Mononuclear cell (primary cell): ENCODE measurements at regions not wholly inside any gene's neighbourhood (a gene's known extent, or its start where the extent isn't known, plus 50 kb on each side); places are given as distances from the start of the nearest gene placed in this dataset.

Experiments
- H3K27me3 ChIP-seq: 2 replicates; pipeline ENCODE4 v1.6.0; 2011; ENCODE audit warnings: low read length, control low read depth; ENCODE audit not compliant: insufficient read depth
- H3K4me1 ChIP-seq: 2 replicates; pipeline ENCODE4 v1.5.1; 2011; ENCODE audit warnings: mild to moderate bottlenecking, low read length, control low read depth; ENCODE audit not compliant: insufficient read depth
- H3K4me3 ChIP-seq: 2 replicates; pipeline ENCODE4 v1.5.1; 2011; ENCODE audit warnings: mild to moderate bottlenecking, low read length, moderate library complexity
- H3K9me3 ChIP-seq: 2 replicates; pipeline ENCODE4 v1.5.1; 2011; ENCODE audit warnings: low read depth, mild to moderate bottlenecking, control low read depth, low read length

DNA sequence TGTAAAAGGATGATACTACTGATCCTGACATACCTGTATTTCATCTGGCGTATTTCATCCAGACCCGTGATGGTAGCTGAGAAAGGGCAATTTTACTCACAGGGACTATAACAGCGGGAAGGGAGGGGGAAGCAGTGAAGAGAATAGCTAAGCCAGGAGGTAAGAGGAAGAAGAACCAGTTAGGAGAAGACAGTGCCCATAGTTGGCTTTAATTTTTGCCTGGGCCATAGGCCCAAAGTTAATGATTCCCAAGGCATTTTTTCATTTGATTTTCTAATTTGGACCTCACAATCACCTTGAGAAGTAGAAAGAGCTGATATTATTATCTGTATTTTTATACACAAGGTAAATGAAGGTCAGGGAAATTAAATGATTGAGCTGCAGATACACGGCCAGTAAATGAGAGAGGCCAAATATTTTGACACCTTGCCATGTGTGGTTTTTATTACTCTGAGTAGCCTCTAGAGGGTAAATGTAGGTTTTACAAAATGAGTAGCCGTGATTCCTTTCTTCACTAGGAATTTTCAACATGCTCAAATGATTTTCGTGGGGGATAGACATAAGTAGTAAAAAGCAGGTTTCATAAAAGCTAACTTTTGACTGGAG lies 382.2 kb downstream of the FUT8 start:
- no peaks in the 10 kb centered on the region for H3K4me1 ChIP-seq
- H3K4me3 ChIP-seq: no peak overlapping the region
- H3K27me3 ChIP-seq: no peaks in the 10 kb centered on the region
- no peaks in the 10 kb centered on the region for H3K9me3 ChIP-seq

DNA sequence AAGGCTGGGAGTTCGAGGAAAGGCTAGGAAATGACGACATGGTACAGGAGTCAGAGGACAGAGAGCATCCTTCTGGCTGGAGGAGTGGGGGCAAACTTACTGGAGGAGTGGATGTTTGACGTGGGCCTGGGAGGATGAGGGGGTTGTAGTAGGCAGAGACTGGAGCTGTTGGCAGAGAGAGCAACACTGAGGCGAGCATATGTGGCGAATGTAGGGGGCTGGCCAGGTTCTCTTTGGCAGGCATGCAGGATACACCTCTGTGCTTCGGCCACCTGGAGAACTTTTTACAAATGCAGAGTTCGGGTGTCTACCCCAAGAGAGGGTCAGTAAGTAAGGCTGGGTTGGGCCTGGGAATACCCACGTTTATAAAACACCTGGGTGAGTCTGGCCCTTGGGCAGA lies 385.7 kb downstream of the FUT8 start:
- no peaks in the 10 kb centered on the region for H3K4me1 ChIP-seq
- no peak overlapping the region for H3K4me3 ChIP-seq
- H3K9me3 ChIP-seq: no peaks in the 10 kb centered on the region
- H3K27me3 ChIP-seq: no peaks in the 10 kb centered on the region

DNA sequence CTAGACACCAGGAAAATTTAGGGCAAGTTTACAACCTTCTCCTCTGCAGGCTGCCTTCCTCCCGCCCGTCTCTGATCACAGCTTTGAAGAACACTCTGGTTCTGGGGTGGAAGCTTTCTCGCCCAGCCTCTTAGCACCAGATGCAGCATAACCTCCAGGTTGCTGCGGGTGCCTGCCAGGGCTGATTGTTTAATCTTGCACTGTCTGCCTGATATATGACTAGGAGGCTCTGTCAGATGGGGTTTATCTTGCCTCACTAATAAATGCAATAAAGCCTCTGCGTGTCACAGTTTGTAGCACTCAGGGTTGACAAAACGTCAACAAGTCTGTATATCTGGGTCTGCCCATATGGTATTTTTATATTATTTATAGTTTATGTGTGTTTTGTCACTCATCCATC lies 388.2 kb downstream of the FUT8 start:
- Histone ChIP-seq H3K4me1 (no peaks in the 10 kb centered on the region), H3K27me3 (no peaks in the 10 kb centered on the region), H3K4me3 (no peak overlapping the region), H3K9me3 (no peaks in the 10 kb centered on the region)

DNA sequence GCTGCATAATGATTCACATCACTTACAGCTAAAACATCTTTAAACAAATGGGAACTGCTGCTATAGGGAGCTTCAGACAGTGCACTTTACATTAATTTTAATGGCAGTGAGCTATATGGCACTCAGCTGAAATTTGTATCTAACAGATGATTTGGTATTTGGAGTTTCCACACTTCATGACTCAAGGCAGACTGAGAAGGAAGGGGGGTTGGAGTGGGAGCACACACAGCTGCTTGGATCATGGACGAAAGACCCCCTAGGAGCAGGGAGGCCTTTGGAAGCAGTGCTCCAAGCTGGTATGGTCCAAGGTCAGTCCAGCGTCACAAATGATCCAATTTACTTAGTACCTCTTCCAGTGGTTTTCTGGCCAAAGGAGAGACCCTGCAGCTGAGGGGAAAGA lies 389.7 kb downstream of the FUT8 start:
- Histone ChIP-seq H3K9me3 (no peaks in the 10 kb centered on the region), H3K4me1 (no peaks in the 10 kb centered on the region), H3K4me3 (no peak overlapping the region), H3K27me3 (no peaks in the 10 kb centered on the region)

DNA sequence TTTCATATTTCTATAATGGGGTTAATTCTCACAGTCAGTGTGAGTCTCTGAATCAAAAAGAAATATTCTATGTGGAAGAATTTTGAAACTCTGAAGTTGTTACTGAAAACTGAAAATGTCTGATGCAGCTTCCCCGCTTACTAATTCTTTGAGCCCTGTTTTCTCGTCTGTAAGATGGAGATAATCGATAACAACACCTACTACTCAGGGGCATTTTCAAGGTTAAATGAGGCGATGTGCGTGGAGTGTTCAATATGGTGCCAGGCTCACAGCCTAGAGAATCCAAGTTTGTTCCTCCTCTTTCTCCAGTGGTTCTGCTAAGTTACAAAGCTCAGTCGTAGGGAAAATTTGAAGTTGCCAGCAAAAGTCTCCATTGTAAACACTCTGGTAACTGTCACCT lies 391.4 kb downstream of the FUT8 start:
- Histone ChIP-seq H3K27me3 (no peaks in the 10 kb centered on the region), H3K4me1 (no peaks in the 10 kb centered on the region), H3K9me3 (no peaks in the 10 kb centered on the region), H3K4me3 (no peak overlapping the region)

DNA sequence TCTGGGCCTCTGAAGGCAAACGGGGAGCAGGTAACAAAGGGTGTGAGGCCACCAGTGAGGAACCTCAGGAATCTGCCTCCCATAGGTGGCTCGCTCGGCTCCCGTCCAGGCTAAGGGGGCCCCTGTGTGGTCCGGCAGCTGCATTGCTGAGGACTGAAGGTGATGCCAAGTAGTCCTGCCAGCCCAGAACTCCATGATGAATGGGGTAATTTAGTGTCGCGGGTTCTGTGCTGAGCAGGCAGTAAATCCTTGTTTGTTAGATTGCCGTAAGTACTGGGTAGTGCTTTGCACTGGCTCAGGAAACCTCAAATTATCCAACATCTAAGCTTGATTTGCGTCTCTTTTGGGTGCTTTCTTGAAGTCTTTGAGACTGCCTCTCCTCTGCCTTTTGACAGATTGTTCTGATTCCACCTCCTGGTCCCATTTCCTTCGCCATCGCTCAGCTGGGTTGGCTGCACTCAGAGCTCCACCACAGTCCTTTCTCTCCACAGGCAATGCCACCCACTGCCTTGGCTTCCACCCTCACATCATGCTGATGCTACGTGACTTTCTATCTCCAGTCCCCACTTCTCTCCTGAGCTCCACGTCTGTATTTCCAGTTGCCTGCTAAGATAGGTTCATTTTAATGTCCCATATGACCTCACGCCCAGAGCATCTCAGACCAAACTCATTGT lies 392.0 kb downstream of the FUT8 start:
- no peaks in the 10 kb centered on the region for H3K4me1 ChIP-seq

DNA sequence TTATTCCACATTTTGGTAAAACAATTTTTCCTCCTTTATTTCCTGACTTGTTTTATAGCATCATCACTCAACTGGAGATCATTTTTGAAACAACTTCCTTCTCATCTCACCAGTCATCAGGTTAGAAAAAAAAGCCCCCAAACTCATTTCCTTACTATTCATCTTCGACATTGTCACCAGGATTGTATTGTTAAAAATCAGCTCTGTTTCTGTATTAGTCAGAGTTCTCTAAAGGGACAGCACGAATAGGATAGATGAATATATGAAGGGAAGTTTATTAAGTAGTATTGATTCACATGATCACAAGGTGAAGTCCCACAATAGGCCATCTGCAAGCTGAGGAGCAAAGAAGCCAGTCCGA lies 392.6 kb downstream of the FUT8 start:
- H3K9me3 ChIP-seq: no peaks in the 10 kb centered on the region
- H3K4me1 ChIP-seq: no peaks in the 10 kb centered on the region
- H3K4me3 ChIP-seq: no peak overlapping the region
- no peaks in the 10 kb centered on the region for H3K27me3 ChIP-seq

More for the DNA sequence above, 392.0 kb downstream of the FUT8 start:
- no peak overlapping the region for H3K4me3 ChIP-seq
- H3K9me3 ChIP-seq: no peaks in the 10 kb centered on the region
- no peaks in the 10 kb centered on the region for H3K27me3 ChIP-seq

DNA sequence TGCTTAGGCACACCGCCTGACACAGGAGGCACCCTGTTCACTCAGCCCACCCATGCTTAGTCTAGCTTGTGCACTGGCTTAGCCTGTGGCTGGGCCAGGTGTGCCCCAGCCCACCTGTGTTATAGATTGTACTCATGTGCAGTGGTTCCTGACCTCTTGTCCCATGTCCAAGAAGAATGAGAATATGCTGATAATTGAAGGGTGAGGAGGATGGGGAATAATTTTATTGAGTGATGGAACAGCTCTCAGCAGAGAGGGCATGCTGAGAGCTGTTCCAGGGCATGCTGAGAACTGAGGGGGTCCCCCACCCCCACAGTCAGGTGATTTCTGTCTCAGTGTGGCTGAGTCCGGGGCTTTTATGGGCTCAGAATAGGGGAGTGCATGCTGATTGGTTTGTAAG lies 395.9 kb downstream of the FUT8 start:
- Histone ChIP-seq H3K4me1 (no peaks in the 10 kb centered on the region), H3K4me3 (no peak overlapping the region), H3K9me3 (no peaks in the 10 kb centered on the region), H3K27me3 (no peaks in the 10 kb centered on the region)

DNA sequence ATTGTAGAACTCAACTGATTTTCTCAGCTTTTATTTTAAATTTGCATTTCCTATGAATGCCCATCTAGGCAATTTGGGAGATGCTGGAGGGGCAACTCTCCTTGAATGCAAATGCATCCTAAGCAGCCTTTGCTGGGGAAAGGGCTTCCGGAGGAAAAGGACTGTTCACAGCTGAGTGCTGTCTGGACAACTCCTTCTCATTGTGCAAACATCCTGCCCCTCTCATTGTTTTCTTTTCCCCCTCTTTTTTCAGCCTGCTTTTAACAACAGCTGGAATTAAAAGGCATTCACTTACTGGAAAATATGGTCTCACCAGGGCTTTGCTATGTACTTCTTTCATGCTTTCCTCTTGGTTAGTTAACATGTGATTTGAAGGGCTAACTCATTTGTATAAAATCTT lies 397.8 kb downstream of the FUT8 start:
- no peaks in the 10 kb centered on the region for H3K9me3 ChIP-seq
- no peaks in the 10 kb centered on the region for H3K4me1 ChIP-seq
- H3K27me3 ChIP-seq: no peaks in the 10 kb centered on the region
- no peak overlapping the region for H3K4me3 ChIP-seq

DNA sequence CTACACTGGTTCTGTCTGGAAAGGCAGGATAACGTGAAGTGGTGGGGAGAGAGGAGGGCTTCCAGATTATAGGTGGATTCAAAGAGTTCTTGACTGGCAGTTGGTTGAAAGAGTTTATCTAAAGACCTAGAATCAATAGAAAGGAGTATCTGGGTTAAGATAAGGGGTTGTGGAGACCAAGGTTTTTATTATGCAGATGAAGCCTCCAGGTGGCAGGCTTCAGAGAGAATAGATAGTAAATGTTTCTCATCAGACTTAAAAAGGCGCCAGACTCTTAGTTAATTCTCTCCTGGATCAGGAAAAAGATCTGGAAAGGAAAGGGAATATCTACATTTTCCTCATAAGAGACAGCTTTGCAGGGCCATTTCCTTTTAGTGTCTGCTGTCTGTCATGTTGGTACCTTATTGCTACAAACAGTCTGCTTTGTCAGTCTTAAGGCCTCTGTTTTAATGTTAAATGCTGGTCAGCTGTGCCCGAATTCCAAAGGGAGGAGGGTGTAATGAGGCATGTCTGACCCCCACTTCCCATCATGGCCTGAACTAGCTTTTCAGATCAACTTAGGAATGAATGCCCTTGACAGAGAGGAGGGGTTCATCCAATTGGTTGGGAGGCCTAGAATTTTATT lies 401.3 kb downstream of the FUT8 start:
- Histone ChIP-seq H3K27me3 (no peaks in the 10 kb centered on the region), H3K4me1 (no peaks in the 10 kb centered on the region), H3K9me3 (no peaks in the 10 kb centered on the region), H3K4me3 (no peak overlapping the region)

DNA sequence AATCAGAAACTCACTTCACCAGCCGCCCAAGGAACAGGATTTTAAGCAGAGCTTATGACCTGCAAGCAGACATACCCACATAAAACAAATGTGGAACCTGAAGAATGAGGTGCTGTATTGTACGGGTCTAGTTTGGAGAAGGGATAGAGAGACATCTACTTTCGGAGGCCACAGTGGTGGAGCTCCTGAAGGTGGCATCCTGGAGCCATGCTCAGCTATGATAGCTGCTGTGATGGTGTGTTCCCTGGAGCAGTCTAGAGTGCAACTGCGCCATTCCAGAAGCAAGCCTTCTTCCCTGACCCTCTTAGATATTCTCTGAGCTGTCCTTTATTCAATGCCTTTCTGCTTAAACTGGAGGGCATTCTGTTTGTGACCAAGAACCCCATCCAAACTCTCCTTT lies 402.6 kb downstream of the FUT8 start:
- no peaks in the 10 kb centered on the region for H3K9me3 ChIP-seq
- H3K4me3 ChIP-seq: no peak overlapping the region
- H3K4me1 ChIP-seq: no peaks in the 10 kb centered on the region

DNA sequence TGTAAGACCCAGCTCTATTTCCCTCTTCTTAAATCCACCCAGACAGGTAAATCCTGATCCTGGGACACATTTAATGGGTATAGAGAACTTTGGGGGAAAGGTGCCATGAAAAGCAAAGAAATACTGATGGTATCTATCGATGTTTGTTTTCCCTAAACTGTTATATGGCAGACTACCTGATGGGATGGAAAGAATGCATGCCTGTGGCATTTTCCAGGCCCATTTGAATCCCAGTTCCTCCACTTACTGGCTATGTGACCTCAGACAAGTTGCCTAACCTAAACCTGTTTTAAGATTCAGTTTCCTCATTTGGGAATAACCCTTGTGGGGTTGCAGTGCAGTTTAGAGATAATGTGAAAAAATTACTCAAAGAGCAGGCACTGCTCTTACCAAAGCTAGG lies 404.5 kb downstream of the FUT8 start:
- no peaks in the 10 kb centered on the region for H3K9me3 ChIP-seq
- H3K4me3 ChIP-seq: no peak overlapping the region
- H3K4me1 ChIP-seq: no peaks in the 10 kb centered on the region
- no peaks in the 10 kb centered on the region for H3K27me3 ChIP-seq

More for the DNA sequence above, 402.6 kb downstream of the FUT8 start:
- no peaks in the 10 kb centered on the region for H3K27me3 ChIP-seq

DNA sequence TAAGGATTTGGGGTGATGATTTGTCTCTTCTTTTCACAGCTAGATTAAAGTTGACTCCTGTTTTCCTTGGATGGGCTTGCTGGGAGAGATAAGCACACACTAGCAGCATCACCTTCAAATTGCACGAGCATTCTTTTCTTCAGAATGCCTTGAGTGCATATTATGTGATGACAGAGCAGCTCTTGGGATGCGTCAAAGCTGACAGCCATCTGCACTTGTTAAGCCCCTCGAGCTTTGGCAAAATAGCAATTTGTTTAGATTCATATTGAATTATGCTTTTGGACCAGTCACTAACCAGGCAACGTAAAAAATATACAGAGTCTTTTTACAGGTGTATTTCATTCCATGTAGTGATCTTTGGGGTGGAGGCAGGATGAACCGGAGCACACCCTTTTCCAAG lies 407.0 kb downstream of the FUT8 start:
- Histone ChIP-seq H3K27me3 (no peaks in the 10 kb centered on the region), H3K4me1 (no peaks in the 10 kb centered on the region), H3K4me3 (no peak overlapping the region), H3K9me3 (no peaks in the 10 kb centered on the region)

DNA sequence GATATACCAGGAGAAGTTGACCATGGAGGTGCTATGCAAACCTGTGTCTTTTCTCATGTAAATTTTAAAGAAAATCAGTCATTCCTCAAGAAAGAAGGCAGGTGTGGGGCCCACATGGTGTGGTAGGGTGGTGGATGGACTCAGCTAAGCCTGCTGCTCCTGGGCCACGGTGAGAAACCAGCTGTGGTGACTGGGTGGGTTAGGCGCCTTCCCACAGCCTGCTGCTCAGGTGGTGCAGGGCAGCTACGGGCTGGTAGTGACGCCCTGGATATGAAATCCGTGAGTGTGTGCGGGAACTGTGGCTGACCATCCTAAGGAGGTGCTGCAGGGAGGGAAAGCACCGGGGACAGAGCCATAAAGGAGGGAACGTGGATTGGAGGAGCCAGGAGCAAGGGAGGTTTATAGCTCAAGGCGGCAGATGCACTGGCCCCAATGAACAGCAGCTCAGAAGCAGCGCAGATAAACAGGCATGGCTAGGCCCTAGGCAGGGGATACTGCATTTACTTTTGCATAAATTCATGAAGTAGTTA lies 408.8 kb downstream of the FUT8 start:
- no peaks in the 10 kb centered on the region for H3K27me3 ChIP-seq
- no peaks in the 10 kb centered on the region for H3K9me3 ChIP-seq
- H3K4me3 ChIP-seq: no peak overlapping the region
- no peaks in the 10 kb centered on the region for H3K4me1 ChIP-seq

DNA sequence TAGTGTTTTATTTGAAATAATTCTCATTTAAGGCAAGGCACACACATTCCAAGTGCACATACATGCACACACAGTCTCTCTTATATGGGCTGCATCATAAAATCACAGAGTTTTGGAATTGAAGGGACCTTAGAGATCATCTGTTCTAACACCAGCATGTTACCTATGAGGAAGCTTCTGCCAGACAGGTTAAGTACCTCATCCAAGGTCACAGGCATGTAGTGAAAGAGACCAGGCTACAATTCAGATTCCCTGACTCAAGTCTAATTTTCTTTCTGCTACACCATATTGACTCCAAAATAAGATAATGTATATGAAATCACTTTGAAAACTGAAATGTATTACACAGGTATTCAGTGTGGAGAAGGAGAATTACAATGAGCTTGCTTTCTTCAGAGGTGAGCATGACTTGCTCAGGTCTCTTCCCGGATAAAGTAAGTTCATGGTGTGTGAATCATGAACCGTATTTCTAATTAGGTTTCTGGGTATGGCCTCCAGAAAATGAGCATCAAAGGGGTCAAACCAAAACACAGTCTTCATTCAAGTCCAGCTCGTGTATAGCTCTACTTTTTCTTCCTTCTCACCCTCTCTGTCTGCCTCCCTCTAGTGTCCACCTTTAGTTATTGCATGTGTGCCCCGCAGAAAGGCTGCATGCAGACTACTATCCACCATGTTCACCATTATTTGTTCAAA lies 411.9 kb downstream of the FUT8 start:
- Histone ChIP-seq H3K9me3 (no peaks in the 10 kb centered on the region), H3K27me3 (no peaks in the 10 kb centered on the region), H3K4me1 (no peaks in the 10 kb centered on the region), H3K4me3 (no peak overlapping the region)
